ENCODE measurements at regions not wholly inside any gene's neighbourhood (a gene's known extent, or its start where the extent isn't known, plus 50 kb on each side); places are given as distances from the start of the nearest gene placed in this dataset.

DNA sequence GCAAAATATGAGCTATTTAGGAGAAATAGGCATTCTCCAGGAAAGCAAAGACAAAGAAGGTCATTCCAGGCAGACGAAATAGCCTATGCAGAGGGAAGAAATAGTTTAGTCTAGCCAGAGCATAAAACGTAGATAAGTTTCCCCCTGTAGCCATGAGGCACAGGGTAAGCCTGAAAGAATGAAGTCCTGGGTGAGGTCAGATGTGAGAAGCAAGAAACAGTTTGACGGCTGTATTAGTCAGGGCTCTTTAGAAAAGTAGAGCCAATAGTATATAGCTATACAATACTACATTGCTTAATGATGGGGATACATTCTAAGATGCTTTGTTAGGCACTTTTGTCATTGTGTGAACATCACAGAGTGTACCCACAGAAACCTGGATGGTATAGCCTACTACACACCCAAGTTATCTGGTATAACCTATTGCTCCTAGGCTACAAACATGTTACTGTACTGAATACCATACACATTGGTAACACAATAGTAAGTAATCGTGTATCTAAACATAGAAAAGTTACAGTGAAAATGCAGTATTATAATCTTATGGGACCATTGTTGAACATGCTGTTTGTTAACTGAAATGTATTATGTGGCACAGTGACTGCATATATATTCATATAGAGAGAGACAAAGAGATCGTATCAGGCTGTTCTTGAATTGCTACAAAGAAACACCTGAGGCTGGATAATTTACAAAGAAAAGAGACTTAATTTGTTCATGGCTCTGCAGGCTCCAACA is 59.3 kb upstream of the WDFY2 start:
- no peaks in the 10 kb centered on the region for H3K36me3 Mint-ChIP-seq
- no peaks in the 10 kb centered on the region for H3K27me3 Mint-ChIP-seq (ENCODE audit: low read depth)
- peaks cover 7% of the 10 kb centered on the region for H3K4me1 Mint-ChIP-seq
- DNase-seq (ENCODE audit: low spot score in 2 of 2, unreplicated experiment in 2 of 2), result no peak
- no peak overlapping the region for H3K27ac Mint-ChIP-seq
- H3K4me3 Mint-ChIP-seq, result no peak overlapping the region
- TF ChIP-seq, protein P1, sequence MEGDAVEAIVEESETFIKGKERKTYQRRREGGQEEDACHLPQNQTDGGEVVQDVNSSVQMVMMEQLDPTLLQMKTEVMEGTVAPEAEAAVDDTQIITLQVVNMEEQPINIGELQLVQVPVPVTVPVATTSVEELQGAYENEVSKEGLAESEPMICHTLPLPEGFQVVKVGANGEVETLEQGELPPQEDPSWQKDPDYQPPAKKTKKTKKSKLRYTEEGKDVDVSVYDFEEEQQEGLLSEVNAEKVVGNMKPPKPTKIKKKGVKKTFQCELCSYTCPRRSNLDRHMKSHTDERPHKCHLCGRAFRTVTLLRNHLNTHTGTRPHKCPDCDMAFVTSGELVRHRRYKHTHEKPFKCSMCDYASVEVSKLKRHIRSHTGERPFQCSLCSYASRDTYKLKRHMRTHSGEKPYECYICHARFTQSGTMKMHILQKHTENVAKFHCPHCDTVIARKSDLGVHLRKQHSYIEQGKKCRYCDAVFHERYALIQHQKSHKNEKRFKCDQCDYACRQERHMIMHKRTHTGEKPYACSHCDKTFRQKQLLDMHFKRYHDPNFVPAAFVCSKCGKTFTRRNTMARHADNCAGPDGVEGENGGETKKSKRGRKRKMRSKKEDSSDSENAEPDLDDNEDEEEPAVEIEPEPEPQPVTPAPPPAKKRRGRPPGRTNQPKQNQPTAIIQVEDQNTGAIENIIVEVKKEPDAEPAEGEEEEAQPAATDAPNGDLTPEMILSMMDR (IDR thresholded peaks at IDR 0.05; ENCODE audit: unreplicated experiment), result no peak
- H3K9me3 Mint-ChIP-seq, result peaks cover 7% of the 10 kb centered on the region

DNA sequence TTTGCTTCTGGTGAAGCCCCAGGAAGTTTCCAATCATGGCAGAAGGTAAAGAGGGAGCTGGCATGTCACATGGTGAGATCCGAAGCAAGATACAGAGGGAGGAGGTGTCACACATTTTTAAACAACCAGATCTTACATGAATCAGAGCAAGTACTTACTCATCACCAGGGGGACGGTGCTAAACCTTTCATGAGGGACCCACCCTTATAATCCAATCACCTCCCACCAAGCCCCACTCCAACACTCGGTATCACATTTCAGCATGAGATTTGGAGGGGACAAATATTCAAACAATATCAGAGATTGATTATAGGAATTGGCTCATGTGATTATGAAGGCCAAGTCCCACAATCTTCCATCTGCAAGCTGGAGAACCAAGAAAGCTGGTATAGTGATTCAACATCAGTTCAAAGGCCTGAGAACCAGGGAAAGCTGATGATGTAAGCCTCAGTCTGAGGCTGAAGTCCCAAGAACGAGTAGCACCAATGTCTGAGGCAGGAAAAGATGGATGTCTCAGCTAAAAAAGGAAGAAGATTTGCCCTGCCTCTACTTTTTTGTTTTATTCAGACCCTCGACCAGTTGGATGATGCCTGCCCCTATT is 58.6 kb upstream of the WDFY2 start:
- no peaks in the 10 kb centered on the region for H3K27me3 Mint-ChIP-seq (ENCODE audit: low read depth)
- H3K36me3 Mint-ChIP-seq, result no peaks in the 10 kb centered on the region
- no peak overlapping the region for H3K27ac Mint-ChIP-seq
- TF ChIP-seq, protein P1 (IDR thresholded peaks at IDR 0.05; ENCODE audit: unreplicated experiment), result no peak
- no peak for DNase-seq (ENCODE audit: low spot score in 2 of 2, unreplicated experiment in 2 of 2)
- H3K4me1 Mint-ChIP-seq, result peaks cover 7% of the 10 kb centered on the region
- H3K4me3 Mint-ChIP-seq, result no peak overlapping the region
- peaks cover 14% of the 10 kb centered on the region for H3K9me3 Mint-ChIP-seq

DNA sequence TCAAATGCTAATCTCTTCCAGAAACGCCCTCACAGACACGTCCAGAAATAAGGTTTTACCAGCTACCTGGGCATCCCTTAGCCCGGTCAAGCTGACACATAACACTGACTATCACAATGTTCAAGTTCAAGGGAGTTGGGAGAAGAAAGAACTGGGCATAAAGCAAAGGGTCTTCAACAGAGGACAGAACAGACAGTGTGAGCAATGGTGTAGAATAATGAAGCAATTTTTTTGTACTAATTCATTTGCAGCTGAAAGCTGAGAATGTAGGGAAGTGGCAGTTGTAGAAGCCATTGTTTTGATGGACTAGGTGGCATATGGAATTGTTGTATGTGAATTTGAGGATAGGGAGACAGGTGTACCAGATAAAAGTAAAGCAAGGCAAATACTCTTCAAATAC is 58.1 kb upstream of the WDFY2 start:
- Mint-ChIP-seq H3K27ac (no peak overlapping the region), H3K9me3 (peaks cover 16% of the 10 kb centered on the region), H3K4me1 (peaks cover 7% of the 10 kb centered on the region), H3K4me3 (no peak overlapping the region), H3K36me3 (no peaks in the 10 kb centered on the region), H3K27me3 (ENCODE audit: low read depth) (no peaks in the 10 kb centered on the region)
- TF ChIP-seq, protein P1 (IDR thresholded peaks at IDR 0.05; ENCODE audit: unreplicated experiment), result no peak
- no peak for DNase-seq (ENCODE audit: low spot score in 2 of 2, unreplicated experiment in 2 of 2)

DNA sequence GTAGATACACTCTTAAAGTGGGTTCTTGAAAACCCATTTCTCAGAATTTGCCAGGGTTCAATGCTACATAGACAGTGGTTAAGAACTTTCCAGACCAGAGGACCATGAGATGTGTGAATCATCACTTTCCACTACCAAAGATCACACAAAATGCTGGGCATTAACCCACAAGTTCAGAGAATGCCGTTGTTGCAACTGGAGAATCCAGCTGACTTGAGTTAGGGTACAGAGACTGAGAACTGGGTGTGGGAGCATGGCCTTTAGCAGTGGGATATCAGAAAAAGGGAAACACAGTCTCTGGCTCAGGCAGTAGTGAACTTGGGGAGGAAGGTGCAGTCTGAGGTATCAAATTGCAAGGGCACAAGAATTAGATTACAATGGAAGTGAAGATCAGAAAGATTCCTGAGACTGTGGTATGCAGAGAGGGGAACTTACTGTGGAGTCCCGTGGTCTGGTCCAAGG is 51.5 kb upstream of the WDFY2 start:
- Mint-ChIP-seq H3K9me3 (peaks cover 22% of the 10 kb centered on the region), H3K4me1 (peaks cover under 1% of the 10 kb centered on the region), H3K27ac (no peak overlapping the region), H3K4me3 (no peak overlapping the region), H3K36me3 (no peaks in the 10 kb centered on the region), H3K27me3 (ENCODE audit: low read depth) (no peaks in the 10 kb centered on the region)
- no peak for DNase-seq (ENCODE audit: low spot score in 2 of 2, unreplicated experiment in 2 of 2)
- TF ChIP-seq, protein P1 (IDR thresholded peaks at IDR 0.05; ENCODE audit: unreplicated experiment), result no peak

DNA sequence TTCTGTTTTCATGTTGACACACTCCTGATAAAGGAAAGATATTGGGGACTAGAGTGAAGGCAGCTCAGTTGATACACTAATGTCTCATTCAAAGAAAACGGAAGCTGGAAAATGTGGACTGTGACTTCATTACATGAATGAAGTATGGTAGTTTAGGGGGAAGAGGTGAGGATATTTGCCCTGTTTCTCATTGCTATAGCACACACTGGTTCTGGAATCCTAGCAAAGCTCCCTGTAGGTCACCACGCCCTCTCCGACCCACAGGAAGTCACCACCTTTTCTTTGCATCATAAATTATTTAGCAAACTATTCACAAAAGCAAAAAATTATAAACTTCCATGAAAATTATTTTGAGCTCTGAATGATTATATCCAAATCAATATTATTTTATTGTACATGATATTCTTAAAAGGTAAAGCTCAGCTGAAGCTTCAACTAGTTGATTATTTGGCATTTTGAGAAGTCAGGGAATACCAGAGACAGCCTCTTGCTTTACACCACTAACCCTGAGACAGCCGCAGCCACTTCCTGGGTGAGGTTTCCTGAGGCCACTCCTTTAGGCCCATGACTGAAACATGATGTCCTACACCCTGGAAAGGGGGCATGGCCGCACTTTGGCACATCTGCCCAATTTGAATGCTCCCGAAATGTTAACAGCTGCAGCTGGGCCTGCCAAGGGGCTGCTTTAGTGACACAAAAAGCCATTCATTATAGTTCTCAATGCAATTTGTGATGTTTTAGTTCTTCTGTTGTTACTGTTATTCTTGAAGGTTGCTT is 50.0 kb upstream of the WDFY2 start:
- Mint-ChIP-seq H3K27me3 (ENCODE audit: low read depth) (no peaks in the 10 kb centered on the region), H3K36me3 (no peaks in the 10 kb centered on the region), H3K4me1 (peaks cover 13% of the 10 kb centered on the region), H3K4me3 (no peak overlapping the region), H3K27ac (no peak overlapping the region), H3K9me3 (peaks cover 17% of the 10 kb centered on the region)
- DNase-seq (ENCODE audit: low spot score in 2 of 2, unreplicated experiment in 2 of 2), result no peak
- TF ChIP-seq, protein P1 (IDR thresholded peaks at IDR 0.05; ENCODE audit: unreplicated experiment), result no peak
